ENCODE measurements at regions not wholly inside any gene's neighbourhood (a gene's known extent, or its start where the extent isn't known, plus 50 kb on each side); places are given as distances from the start of the nearest gene placed in this dataset.
"Not testable (repeated sequence)": the region's sequence is repeated elsewhere in the genome, so short reads cannot be mapped to it uniquely, and the experiment has no call there.

GRCh38 chr10:130345728-130346127 is 209.5 kb downstream of the GLRX3 start:
- no peak for DNase-seq (ENCODE audit: low read depth in 2 of 2, low spot score in 1 of 2)

DNA sequence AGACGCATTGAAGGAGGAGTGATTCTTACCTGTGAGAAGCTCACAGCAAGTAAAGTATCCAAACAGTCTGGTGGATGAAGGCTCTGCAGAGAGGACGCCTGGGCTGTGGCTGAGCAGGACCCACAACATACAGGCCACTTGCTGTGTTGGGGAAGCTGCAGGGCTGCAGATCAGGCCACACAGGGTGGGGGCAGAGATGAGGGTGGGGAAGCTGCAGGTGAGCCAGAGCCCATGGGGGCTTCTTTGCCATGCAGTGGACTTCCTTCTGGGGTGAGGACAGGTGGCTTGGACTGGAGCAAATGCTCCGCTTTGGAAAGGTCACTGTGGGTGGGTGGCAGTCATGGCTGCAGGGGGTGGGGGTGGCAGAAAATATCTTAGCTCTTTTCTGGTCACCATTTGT is 214.8 kb downstream of the GLRX3 start:
- DNase-seq (ENCODE audit: low read depth in 2 of 2, low spot score in 1 of 2) = no peak

GRCh38 chr10:130351466-130352290 is 215.5 kb downstream of the GLRX3 start:
- no peak for DNase-seq (ENCODE audit: low read depth in 2 of 2, low spot score in 1 of 2)

DNA sequence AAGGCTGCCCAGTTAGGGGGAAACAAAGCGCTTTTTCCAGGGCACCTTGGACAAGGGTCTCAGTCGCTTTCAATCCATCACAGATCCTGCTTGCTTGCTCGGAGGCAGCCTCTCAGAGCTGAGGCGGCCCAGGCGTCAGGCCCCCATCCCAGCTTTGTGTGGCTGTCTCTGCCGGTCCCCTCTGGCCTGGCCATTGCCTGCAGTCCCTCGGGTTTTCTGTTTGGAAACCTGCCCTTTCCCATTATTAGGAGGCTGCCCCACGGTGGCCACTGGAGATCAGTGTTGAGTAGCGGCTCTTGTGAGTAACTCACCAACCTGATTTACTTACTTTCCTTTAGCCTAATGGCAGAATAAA is 216.1 kb downstream of the GLRX3 start:
- no peak for DNase-seq (ENCODE audit: low read depth in 2 of 2, low spot score in 1 of 2)

- no peak for DNase-seq (ENCODE audit: low read depth in 2 of 2, low spot score in 1 of 2)
These were observed 217.9 kb downstream of the GLRX3 start for GRCh38 chr10:130353928-130354572.

DNA sequence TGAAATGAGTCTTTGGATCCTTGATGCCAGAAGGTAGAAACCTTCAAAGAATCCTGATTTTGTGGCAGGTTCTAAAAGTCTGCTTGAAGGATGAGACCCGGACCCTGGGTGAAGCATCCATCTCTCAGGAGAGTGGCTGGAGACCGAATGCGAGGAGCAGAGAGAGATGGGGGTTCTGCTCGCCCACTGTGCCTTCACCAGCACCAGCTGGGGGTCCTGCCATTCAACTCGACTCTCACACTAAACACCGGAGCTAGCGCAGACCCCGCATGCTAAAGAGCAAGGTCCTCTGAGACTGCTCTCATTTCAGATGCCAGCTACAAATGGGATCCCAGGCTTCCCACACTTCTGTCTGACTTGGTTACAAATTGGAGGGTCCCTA is 218.4 kb downstream of the GLRX3 start:
- no peak for DNase-seq (ENCODE audit: low read depth in 2 of 2, low spot score in 1 of 2)

DNA sequence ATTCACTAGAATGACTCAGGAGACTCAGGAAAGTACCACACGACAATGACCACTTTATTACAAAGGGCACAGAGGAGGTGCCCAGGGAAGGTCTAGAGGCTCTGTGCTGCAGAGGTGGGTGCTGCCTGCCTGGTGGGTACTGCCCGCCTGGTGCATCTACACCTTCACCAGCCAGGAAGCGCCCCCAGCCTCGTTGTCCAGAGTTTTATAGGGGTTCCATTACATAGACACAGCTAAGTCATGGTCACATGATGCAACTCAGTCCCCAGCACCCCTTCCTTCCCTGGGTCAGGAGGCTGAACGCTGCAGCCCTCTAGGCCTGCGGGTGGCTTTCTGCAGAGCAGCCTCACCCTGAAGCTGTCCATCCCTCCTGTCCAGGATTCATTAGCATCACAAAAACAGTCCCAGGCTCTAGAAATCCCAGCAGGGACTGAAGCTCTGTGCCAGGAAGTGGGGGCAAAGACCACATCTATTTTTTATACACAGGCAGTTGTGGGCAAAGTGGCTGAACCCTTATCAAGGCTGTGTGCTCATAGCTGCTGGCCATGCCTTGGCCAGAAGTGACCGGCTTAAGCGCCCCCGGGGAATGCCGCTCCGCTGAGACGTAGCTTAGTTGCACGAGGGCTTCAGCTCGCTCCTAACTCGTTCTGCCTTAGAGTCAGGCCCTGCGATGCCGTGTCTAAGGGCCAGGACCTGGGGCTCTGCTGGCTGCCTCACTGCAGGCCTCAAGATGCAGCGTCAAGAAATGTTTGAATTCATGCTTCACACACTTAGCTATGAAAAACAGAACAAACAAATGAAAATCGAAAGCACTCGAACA is 219.0 kb downstream of the GLRX3 start:
- DNase-seq (ENCODE audit: low read depth in 2 of 2, low spot score in 1 of 2) = no peak

DNA sequence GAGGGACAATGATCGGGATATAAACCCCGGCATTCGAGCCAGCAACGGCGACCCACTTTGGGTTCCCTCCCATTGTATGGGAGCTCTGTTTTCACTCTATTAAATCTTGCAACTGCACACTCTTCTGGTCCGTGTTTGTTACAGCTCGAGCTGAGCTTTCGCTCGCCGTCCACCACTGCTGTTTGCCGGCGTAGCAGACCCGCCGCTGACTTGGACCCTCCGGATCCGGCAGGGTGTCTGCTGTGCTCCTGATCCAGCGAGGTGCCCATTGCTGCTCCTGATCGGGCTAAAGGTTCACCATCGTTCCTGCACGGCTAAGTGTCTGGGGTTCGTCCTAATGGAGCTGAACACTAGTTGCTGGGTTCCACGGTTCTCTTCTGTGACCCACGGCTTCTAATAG is 220.2 kb downstream of the GLRX3 start:
- DNase-seq (ENCODE audit: low read depth in 2 of 2, low spot score in 1 of 2) = not testable (repeated sequence)

GRCh38 chr10:130357226-130357625 is 221.0 kb downstream of the GLRX3 start:
- no peak for DNase-seq (ENCODE audit: low read depth in 2 of 2, low spot score in 1 of 2)

DNA sequence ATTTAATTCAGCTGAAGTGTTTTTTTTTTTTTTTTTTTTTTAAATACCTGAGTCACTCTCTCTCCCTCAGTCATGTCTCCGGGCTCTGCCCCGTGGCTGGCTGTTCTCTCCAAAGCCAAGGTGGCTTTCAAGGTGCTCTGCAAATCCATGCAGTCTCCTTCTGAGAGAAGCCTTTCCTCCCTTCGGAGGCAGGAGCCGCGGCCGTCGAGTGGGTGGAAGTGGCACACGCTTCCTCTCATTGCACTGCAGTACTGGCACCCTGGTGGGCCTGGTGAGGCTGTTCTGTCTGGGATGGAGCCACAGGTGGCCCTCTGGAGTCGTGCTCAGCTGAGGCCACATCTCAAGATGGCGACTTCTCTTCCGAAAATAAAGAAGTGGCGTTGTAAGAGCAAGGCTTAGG is 221.8 kb downstream of the GLRX3 start:
- DNase-seq (ENCODE audit: low read depth in 2 of 2, low spot score in 1 of 2) = no peak

DNA sequence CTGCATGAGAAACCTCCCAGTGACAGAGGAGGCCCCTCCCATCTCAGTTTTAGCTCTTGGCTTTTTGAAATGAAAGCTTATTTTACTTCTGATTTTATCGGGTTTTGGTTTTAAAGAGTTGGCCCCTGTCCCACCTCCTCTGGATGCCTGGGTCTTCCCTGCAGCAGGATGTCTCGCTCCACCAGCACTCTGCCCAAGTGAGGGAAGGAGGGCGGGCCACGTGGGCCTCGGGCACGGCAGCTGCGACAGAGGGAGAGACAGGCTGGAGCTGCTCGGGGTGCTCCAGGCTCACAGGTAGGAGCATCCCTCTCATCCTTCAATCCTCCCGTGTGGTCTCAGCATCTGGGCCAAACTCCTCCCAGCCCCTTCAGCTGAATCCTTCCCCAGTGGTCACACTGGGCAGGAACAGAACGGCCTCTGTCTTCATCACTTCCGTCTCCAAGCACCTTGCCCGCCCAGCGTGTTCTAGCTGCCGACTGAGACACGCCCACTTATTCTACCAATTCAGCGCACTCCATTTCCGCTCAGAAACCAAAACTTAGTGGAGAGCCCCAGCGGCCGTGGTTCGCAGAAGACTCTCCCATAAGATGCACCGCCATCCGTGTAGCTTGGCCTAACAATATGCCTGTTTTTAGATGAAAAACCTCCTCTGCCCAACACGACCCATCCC is 222.9 kb downstream of the GLRX3 start:
- DNase-seq (ENCODE audit: low read depth in 2 of 2, low spot score in 1 of 2) = no peak

DNA sequence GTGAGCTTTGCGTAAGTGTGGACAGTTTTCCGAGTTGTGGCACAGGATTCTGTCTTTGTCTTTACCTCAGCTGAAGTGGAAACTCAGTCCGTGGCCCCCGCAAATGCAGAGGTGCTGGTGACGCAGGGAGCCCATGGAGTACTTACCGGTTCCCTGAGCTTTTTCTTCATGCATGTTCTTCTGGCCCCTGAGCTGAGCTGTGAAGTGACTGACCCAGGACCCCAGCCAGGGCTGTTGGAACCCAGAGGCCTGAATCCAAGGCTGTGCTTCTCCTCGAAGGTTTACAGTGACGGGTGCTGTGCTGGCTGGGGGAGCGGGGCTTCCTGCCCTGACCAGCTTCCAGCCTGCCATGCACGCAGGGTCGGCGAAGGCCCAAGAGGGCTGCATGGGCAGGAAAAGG is 223.5 kb downstream of the GLRX3 start:
- no peak for DNase-seq (ENCODE audit: low read depth in 2 of 2, low spot score in 1 of 2)

GRCh38 chr10:130360826-130361311 is 224.7 kb downstream of the GLRX3 start:
- DNase-seq (ENCODE audit: low read depth in 2 of 2, low spot score in 1 of 2) = no peak

GRCh38 chr10:130361351-130362105 is 225.3 kb downstream of the GLRX3 start:
- DNase-seq (ENCODE audit: low read depth in 2 of 2, low spot score in 1 of 2) = no peak

DNA sequence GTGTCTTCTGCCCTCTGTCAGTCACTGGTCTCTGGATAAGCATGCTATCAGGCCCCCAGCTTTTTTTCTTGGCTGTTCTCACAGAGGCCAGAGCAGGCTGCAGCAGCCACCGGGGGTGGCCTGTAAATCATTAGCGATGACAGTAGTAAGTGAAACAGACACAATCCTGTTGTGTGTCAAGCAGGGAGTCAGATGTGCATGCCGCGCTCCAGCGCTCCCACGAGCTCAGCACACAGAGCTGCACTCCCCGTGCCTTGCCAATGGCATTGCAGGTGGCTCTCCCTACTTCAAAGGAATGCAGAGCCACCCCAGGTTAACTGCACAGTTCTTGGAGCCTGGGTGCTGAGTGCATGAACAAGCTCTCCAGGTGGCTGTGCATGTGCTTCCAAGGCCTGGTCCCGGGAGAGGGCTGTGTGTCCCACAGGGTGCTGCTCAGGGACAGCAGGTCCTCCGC is 226.1 kb downstream of the GLRX3 start:
- no peak for DNase-seq (ENCODE audit: low read depth in 2 of 2, low spot score in 1 of 2)

DNA sequence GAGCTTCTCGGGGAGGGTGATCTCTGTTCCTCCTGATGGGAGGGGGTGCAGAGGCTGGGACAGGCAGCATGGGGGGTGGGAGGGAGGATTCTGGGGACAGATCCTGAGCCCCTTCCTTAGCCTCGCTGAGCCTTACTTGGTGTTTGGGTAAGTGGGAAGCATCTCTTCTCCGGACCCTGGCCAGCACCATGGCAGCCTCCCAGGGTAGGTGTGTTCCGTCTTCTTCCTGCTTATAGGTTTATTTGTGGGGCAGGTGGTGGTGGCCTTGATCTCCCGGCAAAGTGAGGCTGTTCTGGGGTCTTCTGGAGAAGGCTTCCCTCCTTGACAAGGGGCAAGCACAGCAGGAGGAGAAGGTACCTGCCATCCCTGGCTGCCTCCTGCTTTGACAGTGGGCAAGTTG is 226.9 kb downstream of the GLRX3 start:
- DNase-seq (ENCODE audit: low read depth in 2 of 2, low spot score in 1 of 2) = no peak

DNA sequence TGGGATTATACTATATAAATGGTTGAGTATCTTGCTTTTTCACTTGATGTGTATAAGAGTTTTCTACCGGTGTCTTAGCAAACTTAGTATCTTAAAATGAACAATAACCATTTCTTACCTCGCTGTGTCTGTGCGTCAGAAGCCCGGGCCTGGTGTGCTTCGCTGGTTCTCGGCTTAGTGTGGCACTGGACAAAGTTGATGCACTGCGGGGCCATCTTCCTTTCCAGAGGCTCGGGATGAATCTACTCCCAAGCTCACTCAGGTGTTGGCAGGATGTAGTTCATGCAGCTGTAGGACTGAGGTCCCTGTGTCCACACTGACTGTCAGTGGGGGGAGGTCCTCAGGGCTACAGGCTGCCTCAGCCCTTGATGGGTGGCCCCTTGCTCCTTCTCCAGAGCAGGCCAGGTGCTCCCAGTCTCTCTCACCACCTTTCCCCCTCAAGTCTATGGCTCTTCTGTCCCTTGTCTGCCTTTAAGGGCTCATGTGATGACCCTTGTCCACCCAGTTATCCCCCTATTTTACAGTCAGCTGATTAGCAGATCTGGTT is 227.8 kb downstream of the GLRX3 start:
- DNase-seq (ENCODE audit: low read depth in 2 of 2, low spot score in 1 of 2) = no peak

GRCh38 chr10:130364631-130365411 is 228.6 kb downstream of the GLRX3 start:
- DNase-seq (ENCODE audit: low read depth in 2 of 2, low spot score in 1 of 2) = no peak

DNA sequence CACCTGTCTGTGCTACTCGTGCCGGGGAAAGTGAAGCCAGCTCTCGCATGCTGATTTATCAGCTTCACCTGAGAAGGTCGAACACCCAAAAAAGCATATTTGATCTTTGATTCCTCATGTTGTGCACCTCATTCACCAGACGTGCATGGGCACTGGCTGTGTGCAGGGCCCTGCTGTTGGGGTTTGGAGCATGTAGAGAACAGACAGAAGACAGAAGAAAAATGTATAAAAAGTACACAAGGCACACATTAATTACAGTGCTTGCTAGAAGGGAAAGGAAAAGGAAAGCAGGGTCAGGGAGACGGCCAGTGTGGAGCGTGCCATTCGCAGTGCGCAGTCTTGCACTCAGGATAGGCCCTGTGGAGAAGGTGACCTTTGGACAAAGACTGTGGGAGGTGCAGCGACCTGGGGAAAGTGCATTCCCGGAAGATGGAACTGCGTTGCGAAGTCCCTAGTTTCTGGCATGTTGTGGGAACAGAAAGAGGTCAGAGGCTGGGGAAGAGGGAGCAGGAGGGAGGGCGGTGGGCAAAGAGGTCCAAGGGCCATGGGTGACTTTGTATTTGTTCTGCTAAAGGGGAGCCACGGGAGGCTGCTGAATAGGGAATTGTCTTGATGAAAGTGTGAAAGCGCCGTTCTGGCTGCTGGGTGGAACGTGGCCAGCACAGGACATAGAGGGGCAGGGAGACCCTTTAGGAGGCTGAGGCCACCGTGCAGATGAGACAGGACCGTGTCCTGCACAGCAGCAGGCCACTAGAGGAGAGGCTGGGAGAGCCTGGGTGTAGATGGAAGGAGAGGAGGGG is 232.8 kb downstream of the GLRX3 start:
- no peak for DNase-seq (ENCODE audit: low read depth in 2 of 2, low spot score in 1 of 2)
